HT-29 (cell line): ENCODE measurements at regions not wholly inside any gene's neighbourhood (a gene's known extent, or its start where the extent isn't known, plus 50 kb on each side); places are given as distances from the start of the nearest gene placed in this dataset.
"Not testable (repeated sequence)": the region's sequence is repeated elsewhere in the genome, so short reads cannot be mapped to it uniquely, and the experiment has no call there.

ENCODE experiments used
- DNase-seq: peaks from one replicate; pipeline ENCODE4 v3.0.0-alpha.2; 2015; ENCODE audit warnings: low spot score

DNA sequence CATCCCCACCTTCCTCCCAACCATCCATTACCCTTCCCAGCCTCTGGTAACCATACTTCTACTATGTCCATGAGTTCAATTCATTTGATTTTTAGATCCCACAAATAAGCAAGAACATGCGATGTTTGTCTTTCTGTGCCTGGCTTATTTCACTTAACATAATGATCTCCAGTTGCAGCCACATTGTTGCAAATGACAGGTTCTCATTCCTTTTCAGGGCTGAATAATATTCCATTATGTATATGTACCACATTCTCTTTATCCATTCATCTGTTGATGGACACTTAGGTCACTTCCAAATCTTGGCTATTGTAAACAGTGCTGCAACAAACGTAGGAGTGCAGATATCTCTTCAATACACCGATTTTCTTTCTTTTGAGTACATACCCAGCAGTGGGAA is 522.1 kb downstream of the TMEM114 start:
- not testable (repeated sequence) for DNase-seq

DNA sequence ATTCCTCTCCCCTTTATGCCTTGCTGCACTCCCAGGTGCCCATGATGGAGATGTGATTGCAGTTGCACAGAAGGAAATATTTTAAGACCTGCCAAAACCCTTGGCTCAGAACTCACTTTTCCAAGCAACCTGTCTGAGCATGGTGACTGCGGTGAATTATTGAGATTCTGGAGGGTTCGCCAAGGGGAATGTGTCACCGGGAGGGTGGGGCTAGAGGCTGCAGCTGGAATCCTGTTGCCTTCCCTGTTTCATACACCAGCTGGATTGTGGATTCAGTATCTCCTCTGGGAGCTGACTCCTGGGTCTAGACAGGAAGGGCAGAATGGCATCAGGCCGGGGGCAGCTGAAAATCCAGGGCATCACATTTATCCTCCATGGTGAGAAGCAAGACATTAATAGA is 527.2 kb downstream of the TMEM114 start:
- DNase-seq = no peak

DNA sequence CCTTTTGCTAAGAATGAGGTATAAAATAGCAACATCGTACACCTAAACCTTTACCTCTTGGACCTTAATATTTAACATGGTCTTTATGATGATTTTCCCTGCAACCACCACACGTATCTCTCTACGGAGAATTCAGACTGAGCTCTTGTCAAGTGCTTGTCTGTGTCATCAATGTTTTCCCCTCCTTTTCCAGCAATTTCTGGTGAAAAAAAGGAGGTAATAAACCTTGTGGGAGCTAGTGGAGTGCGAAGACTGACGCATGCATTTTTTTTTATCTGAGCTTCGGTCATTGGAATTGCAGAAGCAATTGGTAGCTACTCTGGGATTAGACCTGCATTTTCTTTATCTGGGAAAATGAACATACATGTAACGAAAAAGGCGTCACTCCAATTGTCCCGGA is 527.6 kb downstream of the TMEM114 start:
- DNase-seq = no peak

DNA sequence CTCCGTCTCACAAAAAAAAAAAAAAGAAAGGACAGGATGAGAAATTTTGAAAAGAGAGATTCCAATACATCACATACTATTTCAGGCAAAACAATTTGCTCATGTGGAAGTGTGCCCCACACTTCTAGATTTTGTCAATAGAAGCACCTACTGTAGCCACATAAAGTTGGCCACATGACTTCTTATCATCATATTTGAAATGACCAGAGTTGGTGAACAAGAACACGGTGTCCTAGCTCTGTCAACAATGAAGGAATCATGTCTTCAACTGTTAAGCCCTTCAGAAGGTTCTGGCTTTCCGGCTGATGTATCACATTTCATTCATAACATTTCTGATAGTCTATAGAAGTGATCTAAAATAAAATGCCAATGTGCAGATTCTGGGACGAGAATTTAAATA is 534.5 kb downstream of the TMEM114 start:
- no peak for DNase-seq

DNA sequence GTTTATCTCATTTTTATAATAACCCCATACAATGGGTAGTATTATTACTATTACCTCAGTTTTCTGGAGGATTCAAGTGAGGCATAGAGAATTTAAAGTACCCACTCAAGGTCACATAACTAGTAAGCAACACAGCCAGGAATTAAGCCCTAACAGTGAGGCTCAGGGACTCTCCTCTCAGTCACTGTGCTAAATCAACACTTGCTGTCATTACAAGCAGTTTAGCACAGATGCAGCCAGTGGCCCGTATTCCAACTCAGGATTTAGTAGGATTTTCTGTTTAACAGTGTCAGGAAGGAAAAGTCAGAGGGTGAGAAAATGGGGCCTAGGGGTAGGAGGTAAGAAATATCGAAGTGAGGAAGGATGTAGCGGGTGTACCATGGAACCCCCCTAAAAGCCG is 536.9 kb downstream of the TMEM114 start:
- no peak for DNase-seq

DNA sequence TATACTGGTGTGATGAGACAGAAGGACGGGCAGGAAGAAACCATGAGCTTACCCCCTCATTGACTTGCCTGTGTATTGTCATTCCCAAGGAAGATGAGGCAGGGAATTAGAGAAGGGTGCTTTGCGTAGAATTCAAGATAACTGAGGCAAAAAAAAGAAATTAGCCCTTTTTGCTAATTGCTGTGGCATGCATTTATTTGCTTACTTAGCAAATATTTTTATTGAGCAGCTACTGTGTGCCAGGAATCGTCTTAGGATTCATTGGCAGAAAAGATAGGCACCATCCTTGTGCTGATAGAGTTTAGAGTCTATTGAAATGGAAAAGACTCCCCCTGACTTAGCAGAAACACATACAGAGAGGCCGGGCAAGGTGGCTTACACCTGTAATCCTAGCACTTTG is 541.9 kb downstream of the TMEM114 start:
- DNase-seq = no peak

DNA sequence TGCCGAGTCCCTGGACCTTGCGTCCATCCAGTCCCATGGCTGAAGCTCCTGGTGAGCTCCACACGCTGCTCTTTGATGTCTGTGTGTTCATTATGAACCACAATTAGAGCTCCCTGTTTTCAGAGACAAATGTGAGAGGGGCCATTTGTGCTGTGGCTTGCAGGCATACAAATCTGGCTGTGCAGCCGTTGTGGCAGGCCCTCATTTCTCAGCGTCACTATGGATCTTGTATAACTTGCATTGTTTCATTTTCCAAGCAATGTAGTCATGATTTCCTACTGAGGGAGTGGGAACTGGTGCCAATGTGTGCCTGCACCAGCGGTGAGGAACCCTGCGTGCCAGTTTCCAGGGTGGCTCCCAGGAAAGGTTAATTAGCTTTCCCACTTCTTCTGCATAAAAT is 542.6 kb downstream of the TMEM114 start:
- no peak for DNase-seq

DNA sequence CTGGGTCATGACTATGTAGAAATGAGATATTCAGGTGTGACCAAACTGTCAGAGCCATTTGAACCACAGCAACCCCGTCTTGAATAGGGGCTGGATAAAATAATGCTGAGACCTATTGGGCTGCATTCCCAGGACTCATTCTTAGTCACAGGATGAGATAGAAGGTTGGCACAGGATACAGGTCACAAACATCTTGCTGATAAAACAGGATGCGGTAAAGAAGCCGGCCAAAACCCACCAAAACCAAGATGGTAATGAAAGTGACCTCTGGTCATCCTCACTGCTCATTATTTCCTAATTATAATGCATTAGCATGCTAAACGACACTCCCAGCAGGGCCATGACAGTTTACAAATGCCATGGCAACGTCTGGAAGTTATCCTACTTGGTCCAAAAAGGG is 545.5 kb downstream of the TMEM114 start:
- no peak for DNase-seq

DNA sequence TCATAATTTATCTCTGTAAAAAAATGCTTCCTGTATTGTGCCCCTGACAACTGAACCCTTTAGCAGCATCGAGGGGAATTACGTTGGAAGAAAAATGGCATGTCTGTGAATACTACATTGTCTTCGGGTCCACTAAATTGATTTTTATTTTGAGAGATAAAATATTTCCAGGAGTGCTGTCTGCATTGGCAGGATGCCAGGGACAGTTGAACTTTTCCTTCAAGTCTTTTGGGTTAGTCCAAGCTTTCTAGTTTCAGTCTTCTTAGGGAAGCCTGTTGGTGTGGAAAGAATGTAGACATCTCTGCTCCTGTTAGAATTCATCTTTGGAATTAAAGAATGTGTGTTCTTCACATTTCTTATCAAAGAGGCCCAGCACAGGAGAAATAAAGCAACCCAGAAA is 557.9 kb downstream of the TMEM114 start:
- no peak for DNase-seq

DNA sequence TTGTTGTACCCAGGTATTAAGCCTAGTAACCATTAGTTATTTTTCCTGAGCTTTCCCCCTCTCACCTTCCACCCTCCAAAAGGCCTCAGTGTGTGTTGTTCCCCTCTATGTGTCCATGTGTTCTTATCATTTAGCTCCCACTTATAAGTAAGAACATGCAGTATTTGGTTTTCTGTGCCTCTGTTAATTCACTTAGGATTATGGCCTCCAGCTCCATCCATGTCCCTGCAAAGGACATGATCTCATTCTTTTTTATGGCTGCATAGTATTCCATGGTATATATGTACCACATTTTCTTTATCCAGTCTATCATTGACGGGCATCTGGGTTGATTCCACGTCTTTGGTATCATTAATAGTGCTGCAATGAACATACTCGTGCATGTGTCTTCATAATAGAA is 560.3 kb downstream of the TMEM114 start:
- DNase-seq = not testable (repeated sequence)

DNA sequence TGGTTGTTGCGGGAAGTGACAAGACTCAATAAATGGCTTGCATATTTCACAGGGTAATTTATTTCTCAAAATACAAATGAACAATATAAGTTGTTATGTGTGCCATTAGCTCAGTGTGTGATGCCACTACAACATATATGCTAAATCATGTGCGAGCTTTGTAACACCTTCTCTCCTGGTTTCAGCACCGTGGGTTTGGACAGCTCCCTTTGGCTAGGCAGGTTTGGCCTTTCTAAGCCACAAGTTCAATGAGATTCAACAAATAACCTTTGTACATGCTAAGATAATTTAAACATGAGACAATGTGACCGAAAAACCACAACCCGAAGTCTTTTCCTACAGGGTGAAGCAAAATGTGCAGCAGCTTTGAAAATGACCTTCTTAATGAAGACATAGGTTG is 563.9 kb downstream of the TMEM114 start:
- peak; percentile 38 for DNase-seq

DNA sequence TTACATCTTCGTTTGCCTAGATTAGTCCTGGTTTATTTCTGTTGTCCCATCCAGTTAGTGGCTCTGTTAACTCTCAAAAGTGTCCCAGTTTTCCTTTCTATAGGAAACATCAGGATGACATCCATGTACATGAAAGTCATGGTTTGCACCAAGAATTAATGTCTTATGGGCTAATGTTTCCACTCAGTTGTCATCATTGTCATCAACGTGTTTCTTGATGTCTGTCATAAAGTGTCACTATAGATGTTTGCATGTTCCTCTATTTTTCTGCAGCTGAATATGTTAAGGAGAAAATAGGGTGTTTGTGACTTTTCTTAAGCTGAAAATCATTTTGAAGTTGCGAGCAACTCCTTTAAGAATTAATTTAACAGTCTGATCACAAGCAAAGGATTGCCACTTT is 567.0 kb downstream of the TMEM114 start:
- DNase-seq = no peak

DNA sequence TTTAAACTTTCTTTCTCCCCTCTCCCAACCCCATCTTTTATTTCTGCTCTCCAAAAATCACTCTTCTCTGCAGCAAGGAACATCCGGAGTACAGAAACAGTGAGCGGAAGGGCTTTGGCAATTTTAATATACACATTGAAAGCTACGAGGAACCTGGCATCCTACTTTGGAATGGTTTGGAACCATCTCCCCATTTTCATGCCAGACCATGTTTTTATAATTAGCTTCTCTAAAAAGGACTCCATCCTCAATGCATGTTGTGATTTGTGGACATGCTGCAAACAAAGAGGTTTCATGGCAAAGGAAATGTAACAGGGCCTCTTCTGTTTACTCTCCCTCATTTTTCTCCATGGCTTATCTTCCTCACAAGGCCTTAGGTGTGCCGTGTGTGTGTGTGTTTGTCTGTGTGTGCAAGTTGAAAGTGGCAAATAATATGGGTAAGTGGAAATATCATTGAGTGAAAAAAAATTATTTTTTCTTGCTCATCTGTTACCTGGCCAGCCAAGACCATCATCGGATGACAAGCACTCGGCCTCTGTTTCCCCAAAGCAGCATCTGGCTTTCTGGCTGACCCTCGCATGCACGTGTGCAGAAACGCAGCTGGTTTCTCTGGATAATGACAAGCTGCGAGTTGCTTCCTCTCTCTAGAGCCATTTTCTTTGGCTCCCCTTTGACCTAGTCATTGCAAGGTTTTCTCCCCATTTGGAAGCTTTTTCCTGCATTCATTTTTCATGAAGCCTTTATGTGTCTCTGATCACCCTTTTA is 585.0 kb downstream of the TMEM114 start:
- DNase-seq = no peak

DNA sequence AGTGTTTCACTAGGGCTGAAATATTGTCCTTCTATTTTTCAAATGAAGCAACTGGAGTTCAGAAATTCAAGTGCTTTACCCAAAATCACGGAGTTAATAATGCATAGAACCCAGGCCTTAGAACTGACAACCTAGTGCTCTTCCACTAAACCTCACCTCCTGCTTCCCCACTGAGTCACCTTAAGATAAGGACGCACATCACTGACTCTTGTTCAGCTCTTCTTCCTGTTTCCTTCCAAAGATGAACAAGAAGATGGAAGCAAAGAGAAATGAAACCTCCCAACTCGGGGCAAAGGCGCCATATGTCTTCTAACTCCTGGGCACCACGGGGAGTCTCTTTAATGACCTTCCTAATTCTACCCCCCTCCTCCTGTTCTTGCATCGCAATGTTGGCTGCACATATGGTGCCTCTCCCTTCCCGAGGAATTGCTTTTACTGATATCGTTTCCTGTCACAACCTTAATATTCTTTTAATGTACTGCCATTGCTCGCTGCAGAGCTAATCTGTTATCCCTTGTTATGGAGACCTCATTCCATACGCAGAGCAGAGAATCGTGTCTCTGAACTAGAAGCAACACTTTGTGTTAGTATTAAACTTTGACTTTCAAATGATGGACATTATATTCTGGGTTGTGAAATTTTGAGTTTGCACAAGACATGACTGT is 591.4 kb downstream of the TMEM114 start:
- DNase-seq = no peak

DNA sequence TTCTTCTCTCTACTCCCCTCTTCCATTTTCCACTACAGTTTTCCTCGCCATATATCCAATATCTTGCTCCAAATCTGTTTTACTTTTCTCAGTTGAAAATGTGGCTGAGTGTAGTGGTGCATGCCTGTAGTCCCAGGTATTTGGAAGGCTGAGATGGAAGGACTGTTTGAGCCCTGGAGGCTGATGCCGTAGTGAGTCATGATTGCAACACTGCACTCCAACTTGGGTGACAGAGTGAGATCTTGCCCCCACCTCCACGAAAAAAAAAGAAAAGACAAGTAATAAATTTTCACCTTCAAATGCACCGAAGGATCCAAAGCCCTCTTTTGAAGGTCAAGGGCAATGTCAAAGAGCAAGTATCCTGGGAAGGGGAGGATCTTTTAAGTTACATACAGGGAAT is 592.3 kb downstream of the TMEM114 start:
- DNase-seq = no peak

DNA sequence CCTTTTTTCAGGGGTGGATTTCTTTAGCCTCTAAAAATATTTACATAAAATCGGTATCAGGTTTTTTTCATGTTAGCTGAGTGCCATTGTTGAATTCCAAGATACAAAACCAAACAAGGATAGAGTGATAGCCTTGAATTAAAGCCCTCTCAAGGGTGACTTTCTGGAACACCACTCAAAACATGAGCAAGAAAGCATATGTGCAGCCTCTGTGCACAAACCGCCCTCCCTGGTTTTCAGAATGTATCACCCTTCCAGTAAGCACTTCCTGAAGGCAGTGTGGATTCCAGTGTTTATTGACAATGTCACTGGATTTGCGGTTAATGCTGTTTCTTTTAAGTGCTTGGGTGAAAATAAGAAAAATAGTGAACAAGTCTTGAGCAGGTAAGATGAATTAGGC is 597.7 kb downstream of the TMEM114 start:
- DNase-seq = no peak

DNA sequence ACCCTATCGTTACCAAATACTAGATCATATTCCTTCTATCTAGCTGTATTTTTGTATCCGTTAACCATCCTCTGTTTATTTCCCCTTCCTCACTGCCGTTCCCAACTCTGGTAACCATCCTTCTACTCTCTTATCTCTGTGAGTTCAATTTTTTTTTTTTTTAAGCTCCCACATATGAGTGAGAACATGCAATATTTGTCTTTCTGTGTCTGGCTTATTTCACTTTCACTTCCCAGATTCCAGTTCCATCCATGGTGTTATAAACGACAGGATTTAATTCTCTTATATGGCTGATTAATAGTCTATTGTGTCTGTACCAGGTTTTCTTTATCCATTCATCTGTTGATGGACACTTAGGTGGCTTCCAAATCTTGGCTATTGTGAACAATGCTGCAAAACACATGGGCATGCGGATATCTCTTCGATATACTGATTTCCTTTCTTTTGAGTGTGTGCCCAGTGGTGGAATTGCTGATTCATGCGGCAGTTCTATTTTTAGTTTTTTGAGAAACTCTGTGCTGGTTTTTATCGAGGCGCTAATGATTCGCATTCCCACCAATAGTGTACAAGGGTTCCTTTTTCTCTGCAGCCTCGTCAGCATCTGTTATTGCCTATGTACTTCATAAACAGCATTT is 599.6 kb downstream of the TMEM114 start:
- DNase-seq = no peak

DNA sequence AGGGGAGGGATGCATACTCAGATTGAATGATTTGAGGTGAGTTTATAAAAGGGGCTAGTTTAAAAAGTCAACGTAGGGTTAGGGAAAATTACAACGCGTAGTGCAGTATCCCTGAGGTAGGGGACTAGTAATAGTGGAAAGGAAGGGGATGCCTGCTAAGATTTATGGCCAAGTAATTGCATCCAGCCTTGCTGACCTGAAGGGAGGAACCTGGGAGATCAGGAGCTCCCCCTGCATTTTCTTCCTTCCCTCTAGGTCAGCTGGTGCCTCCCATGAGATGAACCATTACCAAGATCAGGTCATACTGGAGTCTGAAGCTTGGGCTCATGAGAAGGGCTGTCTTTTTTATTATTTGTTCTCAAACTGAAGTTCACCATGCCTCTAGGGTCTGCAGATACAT is 606.6 kb downstream of the TMEM114 start:
- no peak for DNase-seq

DNA sequence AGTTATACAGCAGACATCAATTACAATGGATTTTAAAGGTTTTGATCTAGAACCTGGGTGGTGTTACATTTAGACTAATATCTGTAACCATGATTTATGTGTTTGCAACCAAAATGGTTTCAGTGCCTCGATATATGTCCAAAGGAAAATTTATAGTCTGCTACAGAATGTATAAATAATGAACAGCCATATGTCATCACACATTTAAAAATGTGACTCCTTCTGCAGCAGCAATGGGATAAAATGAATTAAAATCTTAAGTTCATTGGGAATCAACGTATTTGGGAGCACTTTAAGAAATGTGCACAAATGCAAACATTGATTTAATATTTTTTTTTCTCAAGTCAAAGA is 610.2 kb downstream of the TMEM114 start:
- no peak for DNase-seq

DNA sequence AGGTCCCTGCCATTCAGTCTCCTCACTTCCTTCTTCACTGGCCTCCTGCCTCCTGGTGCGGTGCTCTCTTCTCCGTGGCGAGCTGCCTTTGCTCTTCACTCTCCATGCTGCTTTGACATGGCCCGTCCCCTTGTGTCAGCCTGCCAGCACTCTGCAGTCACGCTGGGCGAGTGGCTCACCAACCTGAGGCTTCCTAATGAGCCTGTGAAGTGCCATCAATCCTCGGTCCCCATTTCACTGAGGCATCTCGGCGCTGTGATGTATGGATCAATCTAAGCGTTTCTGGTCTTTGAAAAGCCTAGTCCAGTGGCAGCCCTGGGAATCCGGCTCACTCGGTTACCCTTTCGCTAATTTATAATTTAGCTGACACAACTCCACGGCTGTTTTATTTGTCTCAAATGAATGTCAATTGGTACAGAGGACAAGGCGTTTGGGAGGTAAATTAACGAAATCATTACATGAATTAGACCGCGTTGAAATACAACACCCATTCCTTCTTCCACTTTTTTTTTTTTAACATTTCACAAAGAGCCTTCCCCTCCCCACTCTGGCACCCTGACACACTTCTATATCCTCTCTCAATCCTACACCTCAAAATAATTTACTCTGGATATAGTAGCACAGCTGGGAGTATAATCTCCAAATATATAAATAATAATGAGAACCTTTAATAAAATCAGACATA is 610.7 kb downstream of the TMEM114 start:
- DNase-seq = no peak

DNA sequence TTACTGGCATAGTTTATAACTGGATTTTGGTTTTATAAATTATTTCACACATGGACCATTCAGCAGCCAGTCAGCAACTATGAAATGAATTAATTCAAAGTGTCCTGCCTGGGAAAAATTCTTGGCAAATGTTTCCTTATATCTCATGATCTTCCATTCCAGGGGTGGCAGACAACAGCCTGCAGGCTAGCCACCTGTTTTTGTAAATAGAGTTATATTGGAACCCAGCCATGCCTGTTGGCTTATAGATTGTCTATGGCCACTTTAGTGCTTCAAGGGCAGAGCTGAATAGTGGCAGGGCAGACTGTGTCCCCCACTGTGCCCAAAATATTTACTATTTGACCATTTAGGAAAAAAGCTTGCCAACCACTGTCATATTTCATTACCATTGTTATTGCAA is 613.7 kb downstream of the TMEM114 start:
- DNase-seq = no peak

DNA sequence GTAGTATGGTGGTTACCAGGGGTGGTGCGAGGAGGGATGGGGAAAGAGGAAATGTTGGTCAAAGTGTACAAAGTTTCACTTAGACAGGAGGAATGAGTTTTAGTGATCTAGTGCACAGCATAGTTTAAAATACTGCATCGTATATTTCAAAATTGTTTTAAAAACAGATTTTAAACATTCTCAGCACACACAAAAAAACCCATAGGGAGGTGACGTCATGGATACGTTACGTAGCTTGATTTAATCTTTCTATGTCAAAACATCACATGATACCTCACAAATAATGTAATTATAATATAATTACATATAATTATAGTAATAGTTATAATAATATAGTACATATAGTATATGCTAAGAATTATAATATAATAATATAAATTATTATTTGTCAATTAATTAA is 614.2 kb downstream of the TMEM114 start:
- DNase-seq = no peak
